ENCODE measurements at regions not wholly inside any gene's neighbourhood (a gene's known extent, or its start where the extent isn't known, plus 50 kb on each side); places are given as distances from the start of the nearest gene placed in this dataset.

DNA sequence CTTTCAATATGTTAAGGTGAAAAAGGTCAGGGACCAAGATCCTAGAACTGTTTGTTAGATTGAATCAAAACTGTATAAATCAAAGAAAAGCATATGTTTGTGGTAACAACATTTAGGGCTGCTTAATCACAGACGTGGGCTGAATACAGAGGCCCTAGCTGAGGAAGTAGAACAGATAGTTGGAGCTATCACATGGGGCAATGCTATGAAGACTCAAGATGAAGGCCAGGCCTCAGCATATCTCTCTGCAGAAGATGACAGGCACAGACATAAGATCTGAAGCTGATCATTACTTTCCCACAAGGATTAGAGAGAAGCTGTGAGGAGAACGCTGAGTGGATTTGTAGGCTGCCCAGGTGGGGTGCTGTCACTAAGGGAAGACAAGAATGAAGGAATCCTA is 158.6 kb upstream of the CARD18 start:
- TF ChIP-seq, protein P1, sequence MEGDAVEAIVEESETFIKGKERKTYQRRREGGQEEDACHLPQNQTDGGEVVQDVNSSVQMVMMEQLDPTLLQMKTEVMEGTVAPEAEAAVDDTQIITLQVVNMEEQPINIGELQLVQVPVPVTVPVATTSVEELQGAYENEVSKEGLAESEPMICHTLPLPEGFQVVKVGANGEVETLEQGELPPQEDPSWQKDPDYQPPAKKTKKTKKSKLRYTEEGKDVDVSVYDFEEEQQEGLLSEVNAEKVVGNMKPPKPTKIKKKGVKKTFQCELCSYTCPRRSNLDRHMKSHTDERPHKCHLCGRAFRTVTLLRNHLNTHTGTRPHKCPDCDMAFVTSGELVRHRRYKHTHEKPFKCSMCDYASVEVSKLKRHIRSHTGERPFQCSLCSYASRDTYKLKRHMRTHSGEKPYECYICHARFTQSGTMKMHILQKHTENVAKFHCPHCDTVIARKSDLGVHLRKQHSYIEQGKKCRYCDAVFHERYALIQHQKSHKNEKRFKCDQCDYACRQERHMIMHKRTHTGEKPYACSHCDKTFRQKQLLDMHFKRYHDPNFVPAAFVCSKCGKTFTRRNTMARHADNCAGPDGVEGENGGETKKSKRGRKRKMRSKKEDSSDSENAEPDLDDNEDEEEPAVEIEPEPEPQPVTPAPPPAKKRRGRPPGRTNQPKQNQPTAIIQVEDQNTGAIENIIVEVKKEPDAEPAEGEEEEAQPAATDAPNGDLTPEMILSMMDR (conservative IDR thresholded peaks at IDR 0.05; ENCODE audit: low read length), result no peak
- no peak for TF ChIP-seq EZH2phosphoT487 (IDR thresholded peaks at IDR 0.05; ENCODE audit: borderline replicate concordance)
